PFSK-1 (cell line): ENCODE measurements at regions not wholly inside any gene's neighbourhood (a gene's known extent, or its start where the extent isn't known, plus 50 kb on each side); places are given as distances from the start of the nearest gene placed in this dataset.

Experiments
- FOXP2 ChIP-seq: optimal IDR thresholded peaks from 2 replicates; pipeline ENCODE3; 2011; ENCODE audit warnings: borderline replicate concordance, control low read depth, inconsistent platforms; ENCODE audit not compliant: insufficient read depth; ENCODE audit errors: extremely low read length, extremely low read depth
- POLR2AphosphoS5 ChIP-seq: IDR thresholded peaks from 2 replicates; pipeline ENCODE4 v1.6.1; 2012; ENCODE audit warnings: low read depth, mild to moderate bottlenecking, control low read depth, low read length, moderate library complexity
- REST ChIP-seq, 2 experiments: IDR thresholded peaks; 2 replicates each; pipeline versions ENCODE4 v1.6.1 to v1.8.0; 2011 to 2012; ENCODE audit warnings: low read depth in 2 of 2, low read length in 2 of 2, control low read depth in 1 of 2, inconsistent platforms in 1 of 2, mild to moderate bottlenecking in 1 of 2, moderate library complexity in 1 of 2; ENCODE audit not compliant: insufficient read depth in 1 of 2
- SIN3A ChIP-seq: IDR thresholded peaks from 2 replicates; pipeline ENCODE4 v1.6.1; 2012; ENCODE audit warnings: mild to moderate bottlenecking, low read length, moderate library complexity, borderline replicate concordance; ENCODE audit not compliant: insufficient read depth

DNA sequence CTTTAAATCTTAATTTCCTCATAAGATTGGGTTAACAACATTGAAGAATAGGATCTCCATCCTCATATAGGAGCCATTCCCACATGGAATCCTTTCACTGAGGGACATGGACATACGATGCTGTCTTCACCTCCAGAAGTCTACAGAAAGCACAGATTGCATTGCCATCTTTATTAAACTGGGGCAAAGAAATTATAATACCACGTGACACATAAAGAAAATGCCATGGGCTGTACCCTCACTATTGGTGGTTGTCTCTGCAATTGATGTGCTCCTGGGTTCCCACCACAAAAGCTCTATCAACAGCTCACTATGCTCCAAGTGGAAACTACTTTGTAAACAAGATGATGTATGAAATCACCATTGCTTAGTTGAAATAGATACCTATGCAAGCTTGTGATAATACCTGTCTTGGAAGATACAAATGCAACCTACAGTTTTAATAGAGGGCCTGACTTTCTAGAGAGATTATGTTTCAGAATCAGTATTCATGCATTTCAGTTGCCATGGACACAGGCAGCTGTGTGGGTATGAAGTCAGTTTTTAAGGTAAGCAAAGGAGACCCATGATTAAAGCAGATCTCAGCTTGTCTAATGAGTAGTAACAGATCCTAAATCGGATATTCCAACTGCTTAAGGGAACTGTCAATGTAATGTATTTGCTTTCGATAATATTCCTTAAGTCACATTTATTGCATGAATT is 337.0 kb downstream of the RAD51AP2 start:
- no peak for TF ChIP-seq REST (IDR thresholded peaks at IDR 0.05; ENCODE audit: insufficient read depth in 1 of 2, low read depth in 2 of 2, low read length in 2 of 2)
- no peak for TF ChIP-seq POLR2AphosphoS5
- no peak for TF ChIP-seq SIN3A
- no peak for TF ChIP-seq FOXP2
